ENCODE measurements at regions not wholly inside any gene's neighbourhood (a gene's known extent, or its start where the extent isn't known, plus 50 kb on each side); places are given as distances from the start of the nearest gene placed in this dataset.

GRCh38 chr1:168365719-168366479 is 85.2 kb downstream of the TBX19 start:
- WGBS, 4 donors: 54 to 65% (median 58%) methylated on average over 9 of the region's 9 CpGs
- no peaks in the 10 kb centered on the region for H3K36me3 ChIP-seq (replicated peaks in 1 of 2)
- TF ChIP-seq POLR2A (IDR thresholded peaks at IDR 0.05) (no peak), CTCF (IDR thresholded peaks at IDR 0.05) (peak in 2 of 6 experiments; percentile 9 to 28)

More at GRCh38 chr1:168365719-168366479, 85.2 kb downstream of the TBX19 start:
- Histone ChIP-seq H3K27me3 (no peaks in the 10 kb centered on the region), H3K27ac (no peak overlapping the region), H3K4me1 (replicated peaks in 1 of 2) (no peaks in the 10 kb centered on the region), H3K4me3 (no peak overlapping the region), H3K9me3 (replicated peaks in 1 of 3) (no peaks in the 10 kb centered on the region)
- no peak for DNase-seq
- intact Hi-C loops (cut with DNase I): no loop called here

MicroRNA genes in the stretch of these regions (microRNA counts, 767-probe panel; counts per million panel counts)
- microRNA hsa-miR-557: 0 counts per million in 2 donors

Small RNA genes in the stretch of these regions (microRNA-seq; reads per million reads assigned to microRNA genes)
- 0 reads per million in 3 donors for gene MIR557

Small RNA genes in the stretch of these regions (small RNA-seq; reads per million reads assigned to genes)
- 0 reads per million in 2 donors for gene MIR557

All from adrenal gland (tissue), 9 donors.